ES-I3 (cell line): ENCODE measurements at regions not wholly inside any gene's neighbourhood (a gene's known extent, or its start where the extent isn't known, plus 50 kb on each side); places are given as distances from the start of the nearest gene placed in this dataset.
"Not testable (repeated sequence)": the region's sequence is repeated elsewhere in the genome, so short reads cannot be mapped to it uniquely, and the experiment has no call there.

Experiments
- H3K36me3 ChIP-seq: 2 replicates; pipeline ENCODE4 v1.6.1; 2013; ENCODE audit warnings: mild to moderate bottlenecking, low read length, control low read depth, moderate library complexity; ENCODE audit not compliant: insufficient read depth
- H3K4me1 ChIP-seq: 2 replicates; pipeline ENCODE4 v1.6.1; 2013; ENCODE audit warnings: mild to moderate bottlenecking, control low read depth, low read length; ENCODE audit not compliant: insufficient read depth
- H3K9ac ChIP-seq: 2 replicates; pipeline ENCODE4 v1.6.1; 2013; ENCODE audit warnings: low read depth, mild to moderate bottlenecking, low read length, moderate library complexity
- H3K9me3 ChIP-seq: 2 replicates; pipeline ENCODE4 v1.6.1; 2013; ENCODE audit warnings: mild to moderate bottlenecking, low read length, moderate library complexity; ENCODE audit not compliant: control insufficient read depth, insufficient read depth

GRCh38 chr2:176892676-176893226 is 319.8 kb upstream of the HNRNPA3 start:
- Histone ChIP-seq H3K9ac (no peak overlapping the region), H3K4me1 (no peaks in the 10 kb centered on the region), H3K9me3 (no peaks in the 10 kb centered on the region), H3K36me3 (no peaks in the 10 kb centered on the region)

GRCh38 chr2:176895158-176895557 is 317.4 kb upstream of the HNRNPA3 start:
- H3K4me1 ChIP-seq: no peaks in the 10 kb centered on the region
- no peaks in the 10 kb centered on the region for H3K9me3 ChIP-seq
- H3K9ac ChIP-seq: no peak overlapping the region
- H3K36me3 ChIP-seq: no peaks in the 10 kb centered on the region

- Histone ChIP-seq H3K36me3 (no peaks in the 10 kb centered on the region), H3K9me3 (no peaks in the 10 kb centered on the region), H3K4me1 (no peaks in the 10 kb centered on the region), H3K9ac (no peak overlapping the region)
These were observed 310.1 kb upstream of the HNRNPA3 start for GRCh38 chr2:176902454-176902853.

GRCh38 chr2:176904053-176904452 is 308.5 kb upstream of the HNRNPA3 start:
- H3K9me3 ChIP-seq, H3K36me3 ChIP-seq, H3K9ac ChIP-seq, H3K4me1 ChIP-seq: not testable (repeated sequence)

GRCh38 chr2:176907341-176907740 is 305.3 kb upstream of the HNRNPA3 start:
- Histone ChIP-seq H3K36me3 (no peaks in the 10 kb centered on the region), H3K9ac (no peak overlapping the region), H3K4me1 (no peaks in the 10 kb centered on the region), H3K9me3 (no peaks in the 10 kb centered on the region)

- H3K9ac ChIP-seq: no peak overlapping the region
- H3K9me3 ChIP-seq: no peaks in the 10 kb centered on the region
- H3K36me3 ChIP-seq: no peaks in the 10 kb centered on the region
- no peaks in the 10 kb centered on the region for H3K4me1 ChIP-seq
These were observed 301.8 kb upstream of the HNRNPA3 start for GRCh38 chr2:176910828-176911227.

- Histone ChIP-seq H3K9me3 (no peaks in the 10 kb centered on the region), H3K4me1 (no peaks in the 10 kb centered on the region), H3K9ac (no peak overlapping the region), H3K36me3 (no peaks in the 10 kb centered on the region)
These were observed 298.6 kb upstream of the HNRNPA3 start for GRCh38 chr2:176913955-176914354.

- Histone ChIP-seq H3K9ac (no peak overlapping the region), H3K4me1 (no peaks in the 10 kb centered on the region), H3K9me3 (no peaks in the 10 kb centered on the region), H3K36me3 (no peaks in the 10 kb centered on the region)
These were observed 298.2 kb upstream of the HNRNPA3 start for GRCh38 chr2:176914371-176914770.

GRCh38 chr2:176922545-176922944 is 290.0 kb upstream of the HNRNPA3 start:
- not testable (repeated sequence) for H3K9ac ChIP-seq, H3K36me3 ChIP-seq, H3K4me1 ChIP-seq, H3K9me3 ChIP-seq

- Histone ChIP-seq H3K9ac (no peak overlapping the region), H3K36me3 (no peaks in the 10 kb centered on the region), H3K9me3 (peaks cover 5% of the 10 kb centered on the region; the same call in 1 of the 2 replicates), H3K4me1 (no peaks in the 10 kb centered on the region)
These were observed 289.4 kb upstream of the HNRNPA3 start for GRCh38 chr2:176923205-176923604.

GRCh38 chr2:176924909-176925534 is 287.6 kb upstream of the HNRNPA3 start:
- Histone ChIP-seq H3K9me3 (peaks cover 5% of the 10 kb centered on the region; the same call in 1 of the 2 replicates), H3K9ac (no peak overlapping the region), H3K4me1 (no peaks in the 10 kb centered on the region), H3K36me3 (no peaks in the 10 kb centered on the region)

- no peaks in the 10 kb centered on the region for H3K36me3 ChIP-seq
- no peaks in the 10 kb centered on the region for H3K4me1 ChIP-seq
- H3K9me3 ChIP-seq: peaks cover 5% of the 10 kb centered on the region; the same call in 1 of the 2 replicates
- no peak overlapping the region for H3K9ac ChIP-seq
These were observed 286.1 kb upstream of the HNRNPA3 start for GRCh38 chr2:176926453-176926852.

GRCh38 chr2:176929387-176929786 is 283.2 kb upstream of the HNRNPA3 start:
- not testable (repeated sequence) for H3K4me1 ChIP-seq, H3K36me3 ChIP-seq, H3K9me3 ChIP-seq, H3K9ac ChIP-seq

GRCh38 chr2:176931588-176932563 is 280.7 kb upstream of the HNRNPA3 start:
- H3K9me3 ChIP-seq: no peaks in the 10 kb centered on the region
- H3K4me1 ChIP-seq: no peaks in the 10 kb centered on the region
- H3K9ac ChIP-seq: no peak overlapping the region
- H3K36me3 ChIP-seq: no peaks in the 10 kb centered on the region

- Histone ChIP-seq H3K9me3 (no peaks in the 10 kb centered on the region), H3K4me1 (no peaks in the 10 kb centered on the region), H3K9ac (no peak overlapping the region), H3K36me3 (no peaks in the 10 kb centered on the region)
These were observed 278.5 kb upstream of the HNRNPA3 start for GRCh38 chr2:176934131-176934530.
